Left cardiac atrium (tissue), 4 donors: ENCODE measurements at regions not wholly inside any gene's neighbourhood (a gene's known extent, or its start where the extent isn't known, plus 50 kb on each side); places are given as distances from the start of the nearest gene placed in this dataset.

ENCODE experiments used
- ATAC-seq, 2 donors: fragments of 200-7000 bp; cut with Tn5 transposase; one replicate each; pipeline ENCODE4 v1.9.1; 2020; ENCODE audit warnings: mild to moderate bottlenecking in 2 of 2, moderate library complexity in 2 of 2
- DNase-seq: peaks from one replicate; pipeline ENCODE4 v3.0.0-alpha.2; 2020
- intact Hi-C, 2 donors: fragments of 100-400 bp; cut with DNase I; formaldehyde crosslinking; loops; one replicate each; pipeline versions ENCODE4 v1.14.1 to v1.15.1; 2022 to 2023
- donor health status: DM: no; HTN: yes; CAD: no.
- donor health status: DM: no; HTN: yes; CAD: no; lungs with severe emphysema.
- donor health status: DM: yes; HTN: yes; CAD: no.
- donor health status: Dilated cardiomyopathy.

DNA sequence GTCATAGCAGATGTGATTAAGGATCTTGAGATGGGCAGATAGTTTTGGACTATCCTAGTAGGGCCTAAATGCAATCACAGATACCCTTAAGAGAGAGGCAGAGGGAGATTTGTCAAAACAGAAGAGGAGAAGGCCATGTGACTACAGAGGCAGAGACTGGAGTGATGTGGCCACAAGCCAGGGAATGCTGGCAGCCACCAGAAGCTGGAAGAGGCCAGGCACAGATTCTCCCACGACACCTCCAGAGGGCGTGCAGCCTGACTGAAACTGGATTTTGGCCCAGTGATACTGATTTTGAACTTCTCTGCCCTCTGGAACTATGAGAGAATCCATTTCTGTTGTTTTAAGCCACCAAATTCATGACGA is 52.1 kb upstream of the EPS8L3 start:
- peak in 1 of 2 donors; percentile 29 for ATAC-seq
- intact Hi-C loops = no loop called here
- no peak for DNase-seq

DNA sequence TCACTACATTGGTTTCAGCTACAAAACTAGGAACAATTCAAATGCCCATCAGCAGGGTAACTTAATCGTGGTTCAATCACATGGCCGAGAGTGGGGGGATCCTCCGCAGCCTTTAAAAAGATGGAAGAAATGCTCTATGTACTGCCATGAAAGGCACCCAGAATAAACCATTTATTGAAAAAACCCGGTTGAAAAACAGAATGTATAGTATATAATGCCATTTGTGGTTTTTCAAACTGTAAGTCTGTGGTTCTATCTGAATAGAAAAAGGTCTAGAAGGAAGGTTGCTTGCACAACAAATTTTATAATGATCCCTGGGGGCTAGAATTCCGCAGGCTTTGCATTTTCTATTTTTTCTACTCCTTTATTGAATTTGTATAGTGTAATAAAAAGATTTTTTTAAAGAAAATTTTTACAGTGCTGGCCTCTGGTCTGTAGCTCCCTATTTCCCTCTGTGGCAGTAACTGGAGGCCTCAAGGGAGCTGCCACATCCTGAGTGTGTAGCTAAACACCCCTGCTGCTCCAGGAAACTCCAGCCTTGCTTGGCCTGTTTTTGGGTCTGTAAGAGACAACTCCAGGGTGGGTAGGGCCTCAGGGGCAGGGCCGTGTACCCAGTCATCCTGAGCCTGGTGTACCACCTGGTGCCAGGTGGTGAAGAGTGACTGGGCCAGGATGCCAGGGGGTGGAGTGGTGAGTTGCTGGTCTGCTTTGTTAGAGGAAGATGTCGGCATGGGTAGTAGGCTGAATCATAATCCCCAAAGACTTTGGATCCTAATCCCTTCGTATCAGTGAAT is 51.5 kb upstream of the EPS8L3 start:
- DNase-seq = no peak
- no peak for ATAC-seq
- intact Hi-C loops = no loop called here

DNA sequence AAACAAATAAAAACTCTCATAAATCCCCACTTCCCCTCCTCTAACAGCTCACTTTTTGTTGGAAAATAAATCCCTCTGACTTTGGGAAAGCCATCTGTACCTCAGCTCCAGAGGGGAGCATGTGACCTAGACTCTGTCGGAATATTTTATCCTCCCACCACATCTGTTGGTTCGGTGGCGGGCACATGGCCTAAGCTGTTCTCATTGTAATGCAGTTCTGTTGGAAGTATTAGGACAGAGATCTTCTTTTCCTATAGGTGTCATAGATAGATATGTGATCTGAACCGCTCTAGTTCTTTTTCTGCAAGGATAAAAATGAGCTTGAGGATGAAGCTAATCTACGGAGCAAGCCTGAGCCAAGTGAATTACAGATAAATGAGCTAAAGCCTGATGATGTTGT is 50.5 kb upstream of the EPS8L3 start:
- no peak for DNase-seq
- intact Hi-C loops = no loop called here
- ATAC-seq = no peak
